Left ventricle myocardium inferior (tissue), 1 donor: ENCODE measurements at regions not wholly inside any gene's neighbourhood (a gene's known extent, or its start where the extent isn't known, plus 50 kb on each side); places are given as distances from the start of the nearest gene placed in this dataset.
A peak's percentile ranks its signal among the peaks of the same experiment; 100 is the strongest.

Experiments
- DNase-seq: peaks from one replicate; pipeline ENCODE4 v3.0.0-alpha.2; 2020
- H3K27ac ChIP-seq: fragments of 200-600 bp; replicated peaks from 2 replicates; pipeline ENCODE4 v1.8.0; 2021
- H3K27me3 ChIP-seq: fragments of 200-600 bp; 2 replicates; pipeline ENCODE4 v1.8.0; 2021; ENCODE audit warnings: low read depth
- H3K36me3 ChIP-seq: fragments of 200-600 bp; 2 replicates; pipeline ENCODE4 v1.8.0; 2021
- H3K4me1 ChIP-seq: fragments of 200-600 bp; 2 replicates; pipeline ENCODE4 v1.8.0; 2021
- H3K4me3 ChIP-seq: fragments of 200-600 bp; 2 replicates; pipeline ENCODE4 v1.8.0; 2021; ENCODE audit warnings: mild to moderate bottlenecking, moderate library complexity
- H3K9me3 ChIP-seq: fragments of 200-600 bp; replicated peaks from 2 replicates; pipeline ENCODE4 v1.8.0; 2021
- intact Hi-C: fragments of 100-400 bp; cut with micrococcal nuclease; formaldehyde crosslinking; loops from one replicate; pipeline ENCODE4 v1.11.0; 2022
- TF ChIP-seq, protein P1 (sequence below): fragments of 200-600 bp; IDR thresholded peaks from 2 replicates; pipeline ENCODE4 v1.8.0; 2021; ENCODE audit warnings: antibody characterized with exemption, mild to moderate bottlenecking, borderline replicate concordance
- donor health status: DM: no; HTN: yes; CAD: no; lungs with severe emphysema.

- intact Hi-C loops: no loop called here
- Histone ChIP-seq H3K4me3 (no peak overlapping the region), H3K9me3 (no peaks in the 10 kb centered on the region), H3K27me3 (no peaks in the 10 kb centered on the region), H3K4me1 (peaks cover 49% of the 10 kb centered on the region), H3K36me3 (no peaks in the 10 kb centered on the region), H3K27ac (no peak overlapping the region)
- TF ChIP-seq, protein P1, sequence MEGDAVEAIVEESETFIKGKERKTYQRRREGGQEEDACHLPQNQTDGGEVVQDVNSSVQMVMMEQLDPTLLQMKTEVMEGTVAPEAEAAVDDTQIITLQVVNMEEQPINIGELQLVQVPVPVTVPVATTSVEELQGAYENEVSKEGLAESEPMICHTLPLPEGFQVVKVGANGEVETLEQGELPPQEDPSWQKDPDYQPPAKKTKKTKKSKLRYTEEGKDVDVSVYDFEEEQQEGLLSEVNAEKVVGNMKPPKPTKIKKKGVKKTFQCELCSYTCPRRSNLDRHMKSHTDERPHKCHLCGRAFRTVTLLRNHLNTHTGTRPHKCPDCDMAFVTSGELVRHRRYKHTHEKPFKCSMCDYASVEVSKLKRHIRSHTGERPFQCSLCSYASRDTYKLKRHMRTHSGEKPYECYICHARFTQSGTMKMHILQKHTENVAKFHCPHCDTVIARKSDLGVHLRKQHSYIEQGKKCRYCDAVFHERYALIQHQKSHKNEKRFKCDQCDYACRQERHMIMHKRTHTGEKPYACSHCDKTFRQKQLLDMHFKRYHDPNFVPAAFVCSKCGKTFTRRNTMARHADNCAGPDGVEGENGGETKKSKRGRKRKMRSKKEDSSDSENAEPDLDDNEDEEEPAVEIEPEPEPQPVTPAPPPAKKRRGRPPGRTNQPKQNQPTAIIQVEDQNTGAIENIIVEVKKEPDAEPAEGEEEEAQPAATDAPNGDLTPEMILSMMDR: peak; percentile 12
- no peak for DNase-seq
These were observed 205.6 kb downstream of the GADD45G start for GRCh38 chr9:89810431-89810830.

DNA sequence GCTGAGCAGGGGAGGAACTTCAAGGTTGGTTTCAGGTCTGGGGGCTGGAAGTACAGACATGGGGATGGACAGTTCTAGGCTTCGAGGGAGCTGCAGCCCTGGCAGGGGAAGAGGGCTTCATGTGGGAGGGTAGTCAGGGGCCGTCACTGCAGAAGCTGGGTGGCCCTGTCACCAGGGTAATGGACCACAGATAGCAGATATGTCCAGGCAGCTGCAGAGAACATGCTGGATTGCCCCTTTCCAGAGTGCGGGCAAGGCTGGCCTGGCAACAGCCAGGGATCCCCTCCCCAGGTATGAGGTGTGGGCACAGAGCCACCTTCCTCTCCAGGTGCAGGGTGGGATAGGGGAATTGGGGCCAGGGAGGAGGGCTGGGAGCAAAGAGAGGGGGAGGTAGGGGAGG is 206.5 kb downstream of the GADD45G start:
- H3K36me3 ChIP-seq: no peaks in the 10 kb centered on the region
- H3K4me1 ChIP-seq: peaks cover 51% of the 10 kb centered on the region
- H3K9me3 ChIP-seq: no peaks in the 10 kb centered on the region
- TF ChIP-seq, protein P1: no peak
- DNase-seq: no peak
- no peak overlapping the region for H3K27ac ChIP-seq
- H3K27me3 ChIP-seq: no peaks in the 10 kb centered on the region
- H3K4me3 ChIP-seq: no peak overlapping the region
- intact Hi-C loops: no loop called here

GRCh38 chr9:89811886-89812450 is 207.2 kb downstream of the GADD45G start:
- TF ChIP-seq, protein P1: no peak
- Histone ChIP-seq H3K4me1 (peaks cover 52% of the 10 kb centered on the region), H3K4me3 (no peak overlapping the region), H3K27ac (no peak overlapping the region), H3K27me3 (no peaks in the 10 kb centered on the region), H3K9me3 (no peaks in the 10 kb centered on the region), H3K36me3 (no peaks in the 10 kb centered on the region)
- DNase-seq: no peak
- intact Hi-C loops: no loop called here

DNA sequence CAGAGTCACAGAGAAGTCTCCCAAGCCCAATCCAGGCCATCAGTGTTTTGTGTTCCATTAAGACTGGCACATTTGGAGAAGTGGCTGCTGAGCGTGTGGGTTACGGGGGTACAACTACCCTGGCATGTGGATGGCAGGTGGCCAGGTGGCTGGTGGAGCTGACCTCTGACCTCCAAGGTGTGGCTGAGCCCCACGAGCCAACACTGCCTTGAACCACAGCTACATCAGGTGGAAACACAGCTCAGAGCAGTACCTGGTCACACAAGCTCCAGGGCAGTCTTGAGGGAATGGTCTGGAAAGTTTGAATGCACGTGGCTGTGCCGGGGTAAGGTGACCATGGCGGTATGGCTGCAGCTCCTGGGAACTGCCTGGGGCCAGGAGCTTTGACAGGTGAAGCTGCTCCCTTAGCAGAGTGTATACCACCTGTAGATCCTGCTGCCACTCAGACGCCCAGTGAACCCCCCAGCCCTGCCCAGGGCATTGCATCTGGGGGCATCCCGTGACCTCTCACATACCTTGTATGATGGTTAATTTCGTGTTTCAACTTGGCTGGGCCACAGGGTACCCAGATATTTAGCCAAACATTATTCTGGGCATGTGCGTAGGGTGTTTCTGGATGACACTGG is 207.9 kb downstream of the GADD45G start:
- H3K27me3 ChIP-seq: no peaks in the 10 kb centered on the region
- H3K27ac ChIP-seq: no peak overlapping the region
- intact Hi-C loops: no loop called here
- H3K4me3 ChIP-seq: no peak overlapping the region
- TF ChIP-seq, protein P1: no peak
- no peaks in the 10 kb centered on the region for H3K36me3 ChIP-seq
- no peaks in the 10 kb centered on the region for H3K9me3 ChIP-seq
- DNase-seq: no peak
- H3K4me1 ChIP-seq: peaks cover 52% of the 10 kb centered on the region

DNA sequence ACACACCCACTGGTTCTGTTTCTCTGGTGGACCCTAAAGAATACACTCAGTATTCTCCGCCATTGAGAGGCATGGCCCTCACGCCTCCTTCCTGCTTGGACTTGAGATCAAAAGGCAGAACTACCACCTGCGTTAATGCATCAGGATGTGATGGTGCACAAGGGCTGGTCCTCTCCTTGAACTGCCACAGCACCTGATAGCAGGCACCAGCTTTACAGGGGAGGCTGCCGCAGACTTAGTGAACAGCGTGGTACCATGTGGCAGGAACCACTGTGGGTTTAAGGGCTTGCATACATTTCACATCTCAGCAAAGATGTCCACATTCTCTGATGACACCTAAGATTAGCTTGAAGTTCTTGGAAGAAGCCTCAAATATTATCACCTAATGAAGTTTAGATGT is 208.7 kb downstream of the GADD45G start:
- no peaks in the 10 kb centered on the region for H3K36me3 ChIP-seq
- H3K9me3 ChIP-seq: no peaks in the 10 kb centered on the region
- H3K4me1 ChIP-seq: peaks cover 45% of the 10 kb centered on the region
- H3K4me3 ChIP-seq: no peak overlapping the region
- DNase-seq: no peak
- H3K27me3 ChIP-seq: no peaks in the 10 kb centered on the region
- H3K27ac ChIP-seq: no peak overlapping the region
- TF ChIP-seq, protein P1: no peak
- intact Hi-C loops: no loop called here
